ENCODE measurements at regions not wholly inside any gene's neighbourhood (a gene's known extent, or its start where the extent isn't known, plus 50 kb on each side); places are given as distances from the start of the nearest gene placed in this dataset.

GRCh38 chr18:68445668-68446426 is 269.1 kb downstream of the TMX3 start:
- no peak for TF ChIP-seq MAX (IDR thresholded peaks at IDR 0.05)
- no peak for TF ChIP-seq EGR1 (IDR thresholded peaks at IDR 0.05)
- no peak for TF ChIP-seq EP300 (IDR thresholded peaks at IDR 0.05; ENCODE audit: borderline replicate concordance)

Measured in Ishikawa (cell line).